Psoas muscle (tissue), 7 donors: ENCODE measurements at regions not wholly inside any gene's neighbourhood (a gene's known extent, or its start where the extent isn't known, plus 50 kb on each side); places are given as distances from the start of the nearest gene placed in this dataset.

Experiments
- ATAC-seq, 4 donors: fragments of 200-7000 bp; cut with Tn5 transposase; one replicate each; pipeline ENCODE4 v1.9.1; 2020; ENCODE audit warnings: moderate library complexity in 3 of 4, mild to moderate bottlenecking in 2 of 4
- DNase-seq, 2 donors: peaks; one replicate each; pipeline ENCODE4 v3.0.0-alpha.2; 2020
- H3K27ac ChIP-seq: fragments of 200-600 bp; one replicate; pipeline ENCODE4 v1.8.0; 2022
- H3K27me3 ChIP-seq, 3 donors: fragments of 200-600 bp in 1 of 3; one replicate each; pipeline versions ENCODE4 v1.6.1 to v1.8.0; 2013 to 2022; ENCODE audit warnings: low read length in 2 of 3, mild to moderate bottlenecking in 2 of 3, moderate library complexity in 1 of 3; ENCODE audit not compliant: insufficient read depth in 3 of 3
- H3K36me3 ChIP-seq, 2 donors: fragments of 200-600 bp in 1 of 2; one replicate each; pipeline versions ENCODE4 v1.6.1 to v1.8.0; 2013 to 2022; ENCODE audit warnings: low read depth in 1 of 2, mild to moderate bottlenecking in 1 of 2, moderate library complexity in 1 of 2; ENCODE audit not compliant: insufficient read depth in 1 of 2
- H3K4me1 ChIP-seq: fragments of 200-600 bp; one replicate; pipeline ENCODE4 v1.8.0; 2022
- H3K4me3 ChIP-seq: fragments of 200-600 bp; one replicate; pipeline ENCODE4 v1.8.0; 2022; ENCODE audit warnings: mild to moderate bottlenecking
- H3K9me3 ChIP-seq: fragments of 200-600 bp; one replicate; pipeline ENCODE4 v1.8.0; 2022
- CTCF ChIP-seq: fragments of 200-600 bp; IDR thresholded peaks from one replicate; pipeline ENCODE4 v1.8.0; 2022; ENCODE audit warnings: antibody characterized with exemption
- WGBS, 3 donors: extraction: QIAGEN DNeasy Blood & Tissue Kit; methylation state at CpG; one replicate each; pipeline versions ENCODE4 v1.1.6 to v1.1.7; 2013; 5-methylcytosine and 5-hydroxymethylcytosine counted together
- intact Hi-C, 2 donors: fragments of 100-400 bp; cut with DNase I; formaldehyde crosslinking; loops; one replicate each; pipeline versions ENCODE4 v1.11.0 to v1.14.2; 2022
- donor health status: healthy with polysubstance abuse.
- donor health status: DM: no; HTN: no; CAD: no; lungs with moderate emphysema.
- donor health status: Bipolar disorder and iron deficiency.
- donor health status: healthy.
- donor health status: DM: yes; HTN: yes; CAD: no.
- donor health status: DM: no; HTN: no; CAD: no.
- donor health status: DM: yes; HTN: yes; CAD: no.

DNA sequence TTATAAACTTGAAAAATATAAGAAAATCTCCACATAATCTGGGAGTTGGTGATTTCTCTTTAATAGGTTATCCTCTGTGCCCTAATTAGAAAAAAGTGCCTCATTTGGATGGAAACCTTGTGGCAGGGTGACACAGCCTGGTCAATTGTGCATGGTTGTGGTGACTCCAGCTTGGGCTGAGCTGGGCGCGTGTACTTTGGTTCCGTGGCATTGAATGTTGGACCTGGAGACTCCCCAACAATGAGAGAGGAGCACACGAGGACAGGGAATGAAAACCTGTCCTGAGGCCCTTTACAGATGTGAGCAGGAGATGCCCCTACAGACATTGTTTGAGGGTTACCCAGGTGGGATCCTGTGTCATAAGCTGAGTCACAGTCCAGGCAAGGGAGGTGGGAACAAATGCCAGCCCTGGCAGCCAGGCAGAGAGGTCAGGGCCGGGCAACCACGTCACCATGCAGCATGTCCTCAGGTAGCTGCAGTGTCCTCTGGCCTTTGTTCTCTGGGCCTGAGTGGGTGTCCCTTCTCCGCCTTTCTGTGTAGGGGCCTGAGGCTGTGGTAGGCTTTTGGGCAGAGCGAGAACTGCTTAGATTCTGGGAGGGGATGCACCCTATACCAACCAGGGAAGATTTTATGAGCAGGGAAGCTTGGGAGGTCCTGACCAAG, 147.4 kb upstream of the TBX20 start:
- H3K36me3 ChIP-seq = no peaks in the 10 kb centered on the region
- 81 to 86% (median 86%) methylated on average over 8 of the region's 8 CpGs for WGBS, 3 donors
- H3K27ac ChIP-seq = no peak overlapping the region
- intact Hi-C loops = no loop called here
- no peak for DNase-seq
- no peaks in the 10 kb centered on the region for H3K27me3 ChIP-seq
- no peaks in the 10 kb centered on the region for H3K4me1 ChIP-seq
- no peak for TF ChIP-seq CTCF
- no peaks in the 10 kb centered on the region for H3K9me3 ChIP-seq
- ATAC-seq = no peak
- no peak overlapping the region for H3K4me3 ChIP-seq

GRCh38 chr7:35399840-35400239, 145.9 kb upstream of the TBX20 start:
- intact Hi-C loops = no loop called here
- H3K27me3 ChIP-seq = no peaks in the 10 kb centered on the region
- TF ChIP-seq CTCF = no peak
- no peak overlapping the region for H3K27ac ChIP-seq
- 60 to 79% (median 76%) methylated on average over 4 of the region's 4 CpGs for WGBS, 3 donors
- no peaks in the 10 kb centered on the region for H3K36me3 ChIP-seq
- no peak for DNase-seq
- H3K4me3 ChIP-seq = no peak overlapping the region
- no peaks in the 10 kb centered on the region for H3K9me3 ChIP-seq
- no peak for ATAC-seq
- no peaks in the 10 kb centered on the region for H3K4me1 ChIP-seq

GRCh38 chr7:35399216-35399615, 145.3 kb upstream of the TBX20 start:
- H3K27ac ChIP-seq = no peak overlapping the region
- ATAC-seq (no peak), DNase-seq (no peak)
- no peaks in the 10 kb centered on the region for H3K9me3 ChIP-seq
- TF ChIP-seq CTCF = no peak
- no peaks in the 10 kb centered on the region for H3K4me1 ChIP-seq
- intact Hi-C loops = no loop called here
- H3K27me3 ChIP-seq = no peaks in the 10 kb centered on the region
- no peaks in the 10 kb centered on the region for H3K36me3 ChIP-seq
- H3K4me3 ChIP-seq = no peak overlapping the region

DNA sequence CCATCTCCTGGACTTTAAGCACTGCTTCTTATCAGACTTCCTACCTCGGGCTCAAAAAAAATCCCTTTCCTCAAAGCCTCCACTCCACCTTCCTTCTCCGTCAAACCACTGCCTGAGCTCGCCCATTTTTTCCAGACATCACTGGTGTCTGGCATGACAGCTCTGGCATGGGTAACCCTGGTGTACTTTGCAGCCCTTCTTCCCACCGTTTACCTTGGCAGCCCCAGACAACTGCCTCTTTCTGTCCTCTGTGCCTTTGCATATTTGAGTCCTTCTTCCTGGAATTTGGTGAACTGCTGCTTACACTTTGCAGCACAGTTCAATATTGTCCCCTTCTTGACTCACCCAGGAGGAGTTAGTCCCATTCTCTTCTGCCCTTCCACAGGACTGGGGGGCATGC, 144.6 kb upstream of the TBX20 start:
- ATAC-seq = no peak
- Histone ChIP-seq H3K27me3 (no peaks in the 10 kb centered on the region), H3K36me3 (no peaks in the 10 kb centered on the region), H3K27ac (no peak overlapping the region), H3K4me1 (no peaks in the 10 kb centered on the region), H3K9me3 (no peaks in the 10 kb centered on the region), H3K4me3 (no peak overlapping the region)
- DNase-seq = no peak
- intact Hi-C loops = no loop called here
- no peak for TF ChIP-seq CTCF
- whole genome bisulfite sequencing, 3 donors = 59 to 63% (median 62%) methylated on average over 4 of the region's 4 CpGs

DNA sequence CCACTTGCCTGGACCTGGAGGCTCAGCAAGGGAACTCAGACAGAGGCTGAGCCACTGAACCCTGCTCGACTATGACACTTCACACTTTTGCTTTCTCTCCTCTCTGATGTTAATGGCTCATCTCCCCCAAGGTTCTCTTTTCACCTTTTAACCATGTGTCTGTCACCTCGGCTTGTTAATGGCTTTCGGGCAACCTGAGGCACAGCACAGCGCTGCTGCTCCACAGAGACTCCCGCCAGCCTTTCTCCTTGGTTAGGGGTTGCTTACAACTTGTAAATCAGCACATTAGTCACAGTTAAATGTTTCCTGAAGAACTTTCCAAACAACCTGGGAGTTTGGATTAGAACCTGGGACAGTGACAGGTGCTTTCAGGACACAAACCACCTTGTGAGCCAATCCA, 136.2 kb upstream of the TBX20 start:
- no peak for ATAC-seq
- Histone ChIP-seq H3K4me3 (no peak overlapping the region), H3K27ac (no peak overlapping the region), H3K4me1 (no peaks in the 10 kb centered on the region), H3K27me3 (peaks cover 0 to 2% (median 0%) of the 10 kb centered on the region in 3 donors), H3K36me3 (no peaks in the 10 kb centered on the region), H3K9me3 (no peaks in the 10 kb centered on the region)
- WGBS, 3 donors = 25 to 28% (median 28%) methylated on average over 5 of the region's 5 CpGs
- DNase-seq = no peak
- intact Hi-C loops = no loop called here
- no peak for TF ChIP-seq CTCF
